Right lobe of liver (tissue), 6 donors: ENCODE measurements at regions not wholly inside any gene's neighbourhood (a gene's known extent, or its start where the extent isn't known, plus 50 kb on each side); places are given as distances from the start of the nearest gene placed in this dataset.

Experiments
- ATAC-seq, 4 donors: fragments of 200-7000 bp; cut with Tn5 transposase; one replicate each; pipeline ENCODE4 v1.9.1; 2020; ENCODE audit warnings: mild to moderate bottlenecking in 4 of 4, moderate library complexity in 4 of 4
- DNase-seq, 3 donors: peaks; one replicate each; pipeline ENCODE4 v3.0.0-alpha.2; 2020
- H3K27ac ChIP-seq, 3 donors: fragments of 200-600 bp; one replicate each; pipeline ENCODE4 v1.8.0; 2022
- H3K27me3 ChIP-seq, 2 donors: fragments of 200-600 bp; one replicate each; pipeline ENCODE4 v1.8.0; 2022
- H3K36me3 ChIP-seq, 4 donors: fragments of 200-600 bp; sonication (generic) in 1 of 4; one replicate each; pipeline versions ENCODE4 v1.5.1 to v1.8.0; 2017 to 2022; ENCODE audit warnings: control low read depth in 1 of 4
- H3K4me1 ChIP-seq, 4 donors: fragments of 200-600 bp; sonication (generic) in 1 of 4; one replicate each; pipeline versions ENCODE4 v1.5.1 to v1.8.0; 2017 to 2022; ENCODE audit warnings: control low read depth in 1 of 4
- H3K4me3 ChIP-seq, 3 donors: fragments of 200-600 bp; one replicate each; pipeline ENCODE4 v1.8.0; 2022
- H3K9me3 ChIP-seq, 4 donors: fragments of 200-600 bp; sonication (generic) in 1 of 4; one replicate each; pipeline versions ENCODE4 v1.5.1 to v1.8.0; 2017 to 2022; ENCODE audit warnings: control low read depth in 1 of 4
- POLR2A ChIP-seq: fragments of 450-650 bp; IDR thresholded peaks from one replicate; pipeline ENCODE4 v1.6.1; 2017; ENCODE audit warnings: antibody characterized with exemption, mild to moderate bottlenecking
- WGBS: methylation state at CpG from one replicate; pipeline ENCODE4 v1.1.6; 2018; ENCODE audit warnings: low coverage, low lambda C conversion rate; ENCODE audit not compliant: insufficient coverage; ENCODE audit errors: missing lambda C conversion rate; 5-methylcytosine and 5-hydroxymethylcytosine counted together
- intact Hi-C, 2 donors: fragments of 100-400 bp; cut with DNase I; formaldehyde crosslinking; loops; one replicate each; pipeline versions ENCODE4 v1.11.2 to v1.14.1; 2022
- TF ChIP-seq, protein P1 (sequence below), 4 donors: fragments of 200-600 bp in 3 of 4; fragments of 450-650 bp in 1 of 4; IDR thresholded peaks; one replicate each; pipeline versions ENCODE4 v1.5.1 to v1.8.0; 2016 to 2022; ENCODE audit warnings: antibody characterized with exemption in 4 of 4, mild to moderate bottlenecking in 2 of 4
- donor health status: DM: no; HTN: yes; CAD: no.
- donor health status: DM: no; HTN: no; CAD: no.
- donor health status: DM: no; HTN: no; CAD: no.
- donor health status: DM: no; HTN: yes; CAD: no.
- donor health status: DM: no; HTN: yes; CAD: no.

DNA sequence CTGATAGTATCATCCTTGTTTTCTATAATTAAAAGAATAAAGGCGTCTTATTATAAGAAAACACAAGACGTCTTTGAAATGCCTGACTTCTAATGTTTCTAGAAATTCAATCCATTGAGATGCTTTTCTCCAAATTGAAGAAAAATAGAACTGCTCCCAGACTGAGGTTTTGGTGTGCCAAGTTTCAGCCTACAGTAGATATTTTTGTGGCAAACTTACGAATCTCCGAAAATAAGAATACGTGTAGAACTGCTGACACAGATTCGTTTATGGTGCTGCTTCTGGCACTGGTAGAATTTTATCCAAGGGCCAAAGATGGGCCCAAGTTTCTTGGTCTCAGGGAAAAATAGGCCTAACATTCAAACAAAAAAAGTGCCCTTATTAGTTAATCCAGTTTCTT, 554.5 kb upstream of the NR5A2 start:
- no peak overlapping the region for H3K27ac ChIP-seq
- H3K9me3 ChIP-seq: no peaks in the 10 kb centered on the region
- no peak for TF ChIP-seq POLR2A
- TF ChIP-seq, protein P1, sequence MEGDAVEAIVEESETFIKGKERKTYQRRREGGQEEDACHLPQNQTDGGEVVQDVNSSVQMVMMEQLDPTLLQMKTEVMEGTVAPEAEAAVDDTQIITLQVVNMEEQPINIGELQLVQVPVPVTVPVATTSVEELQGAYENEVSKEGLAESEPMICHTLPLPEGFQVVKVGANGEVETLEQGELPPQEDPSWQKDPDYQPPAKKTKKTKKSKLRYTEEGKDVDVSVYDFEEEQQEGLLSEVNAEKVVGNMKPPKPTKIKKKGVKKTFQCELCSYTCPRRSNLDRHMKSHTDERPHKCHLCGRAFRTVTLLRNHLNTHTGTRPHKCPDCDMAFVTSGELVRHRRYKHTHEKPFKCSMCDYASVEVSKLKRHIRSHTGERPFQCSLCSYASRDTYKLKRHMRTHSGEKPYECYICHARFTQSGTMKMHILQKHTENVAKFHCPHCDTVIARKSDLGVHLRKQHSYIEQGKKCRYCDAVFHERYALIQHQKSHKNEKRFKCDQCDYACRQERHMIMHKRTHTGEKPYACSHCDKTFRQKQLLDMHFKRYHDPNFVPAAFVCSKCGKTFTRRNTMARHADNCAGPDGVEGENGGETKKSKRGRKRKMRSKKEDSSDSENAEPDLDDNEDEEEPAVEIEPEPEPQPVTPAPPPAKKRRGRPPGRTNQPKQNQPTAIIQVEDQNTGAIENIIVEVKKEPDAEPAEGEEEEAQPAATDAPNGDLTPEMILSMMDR (IDR thresholded peaks at IDR 0.05): no peak
- H3K36me3 ChIP-seq: no peaks in the 10 kb centered on the region
- ATAC-seq: no peak
- 68% methylated on average over 6 of the region's 6 CpGs for WGBS
- no peak for DNase-seq
- no peak overlapping the region for H3K4me3 ChIP-seq
- no peaks in the 10 kb centered on the region for H3K4me1 ChIP-seq
- no peaks in the 10 kb centered on the region for H3K27me3 ChIP-seq
- intact Hi-C loops: no loop called here

DNA sequence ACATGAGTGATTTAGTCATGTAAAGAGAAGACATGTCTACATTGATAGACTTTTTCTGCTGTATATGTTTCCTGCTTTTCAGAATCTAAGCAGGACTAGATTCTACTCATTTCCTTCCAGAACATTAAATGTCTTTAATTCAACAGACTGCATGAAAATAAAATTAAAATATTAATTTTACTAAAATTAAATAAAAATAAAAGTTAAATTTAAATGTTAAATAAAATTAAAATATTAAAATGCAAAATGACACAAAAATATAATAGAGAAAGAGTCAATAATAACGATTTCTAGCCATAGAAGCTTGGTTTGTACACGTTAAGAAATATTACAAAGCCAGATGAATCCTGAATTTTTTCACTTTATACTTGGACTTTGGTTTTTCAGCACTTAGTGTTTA, 552.8 kb upstream of the NR5A2 start:
- intact Hi-C loops: no loop called here
- no peaks in the 10 kb centered on the region for H3K4me1 ChIP-seq
- no peak overlapping the region for H3K4me3 ChIP-seq
- no peak for TF ChIP-seq POLR2A
- TF ChIP-seq, protein P1 (IDR thresholded peaks at IDR 0.05): no peak
- DNase-seq: no peak
- no peaks in the 10 kb centered on the region for H3K36me3 ChIP-seq
- H3K27me3 ChIP-seq: no peaks in the 10 kb centered on the region
- no peak for ATAC-seq
- H3K27ac ChIP-seq: no peak overlapping the region
- H3K9me3 ChIP-seq: no peaks in the 10 kb centered on the region
- WGBS: 35% methylated on average over 2 of the region's 2 CpGs

DNA sequence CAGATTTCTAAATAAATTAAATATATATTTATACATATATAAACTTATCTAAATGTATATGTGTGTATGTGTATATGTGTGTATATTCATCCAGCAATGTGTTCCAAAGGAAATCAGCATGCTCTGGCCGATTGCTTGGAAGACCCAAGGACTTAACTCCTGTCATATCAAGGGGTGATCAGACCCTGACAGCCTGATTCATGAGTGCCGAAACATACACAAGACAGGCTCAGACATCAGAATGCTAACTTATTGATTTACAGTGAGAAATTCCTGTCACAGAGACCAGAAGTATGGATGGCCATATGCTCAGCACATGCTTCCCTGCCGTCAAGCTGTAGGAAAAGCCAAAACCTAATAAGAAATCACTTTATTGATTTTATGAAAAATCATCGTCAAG, 545.1 kb upstream of the NR5A2 start:
- TF ChIP-seq POLR2A: no peak
- TF ChIP-seq, protein P1 (IDR thresholded peaks at IDR 0.05): no peak
- no peak for DNase-seq
- H3K4me3 ChIP-seq: no peak overlapping the region
- intact Hi-C loops: no loop called here
- H3K9me3 ChIP-seq: no peaks in the 10 kb centered on the region
- H3K4me1 ChIP-seq: no peaks in the 10 kb centered on the region
- no peak for ATAC-seq
- no peaks in the 10 kb centered on the region for H3K27me3 ChIP-seq
- H3K36me3 ChIP-seq: no peaks in the 10 kb centered on the region
- H3K27ac ChIP-seq: no peak overlapping the region
- 84% methylated on average over 4 of the region's 4 CpGs for WGBS

DNA sequence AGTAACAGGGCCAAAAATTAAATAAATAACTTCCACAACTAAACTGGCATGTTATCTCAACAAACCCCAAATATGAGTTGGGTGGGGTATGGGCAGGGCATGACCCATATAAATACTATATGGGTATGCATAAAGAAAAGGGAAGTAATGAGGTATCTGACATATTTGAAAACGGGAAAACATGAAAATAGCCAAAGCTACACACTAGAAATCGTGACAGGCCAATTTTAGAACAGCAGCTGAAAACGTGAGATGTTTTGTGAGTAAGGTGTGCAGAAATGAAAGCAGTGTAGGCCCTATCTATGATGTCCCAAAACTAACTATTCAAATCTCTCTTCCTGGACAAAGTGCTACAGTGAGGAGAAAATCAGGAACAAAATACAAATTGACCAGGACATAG, 537.9 kb upstream of the NR5A2 start:
- ATAC-seq: no peak
- DNase-seq: no peak
- intact Hi-C loops: no loop called here
- WGBS: 62% methylated on average over 3 of the region's 3 CpGs
- TF ChIP-seq, protein P1 (IDR thresholded peaks at IDR 0.05): no peak
- no peak for TF ChIP-seq POLR2A
- no peaks in the 10 kb centered on the region for H3K4me1 ChIP-seq
- no peaks in the 10 kb centered on the region for H3K27me3 ChIP-seq
- no peaks in the 10 kb centered on the region for H3K9me3 ChIP-seq
- H3K4me3 ChIP-seq: no peak overlapping the region
- no peaks in the 10 kb centered on the region for H3K36me3 ChIP-seq
- no peak overlapping the region for H3K27ac ChIP-seq
